ENCODE measurements at regions not wholly inside any gene's neighbourhood (a gene's known extent, or its start where the extent isn't known, plus 50 kb on each side); places are given as distances from the start of the nearest gene placed in this dataset.

GRCh38 chr1:30538226-30538992 lies 185.0 kb downstream of the MATN1 start:
- TF ChIP-seq POLR2A (IDR thresholded peaks at IDR 0.05), result no peak
- Histone ChIP-seq H3K9me3 (no peaks in the 10 kb centered on the region), H3K4me3 (no peak overlapping the region), H3K27ac (no peak overlapping the region), H3K27me3 (no peaks in the 10 kb centered on the region), H3K4me1 (no peaks in the 10 kb centered on the region), H3K36me3 (no peaks in the 10 kb centered on the region)
- in situ Hi-C loops (cut with MboI; ENCODE audit: low sequenced_read_pairs in 4 of 4) (no loop called here), intact Hi-C loops (cut with DNase I; ENCODE audit: low total_unique reads) (no loop called here)
- DNase-seq (no peak), ATAC-seq (no peak)

DNA sequence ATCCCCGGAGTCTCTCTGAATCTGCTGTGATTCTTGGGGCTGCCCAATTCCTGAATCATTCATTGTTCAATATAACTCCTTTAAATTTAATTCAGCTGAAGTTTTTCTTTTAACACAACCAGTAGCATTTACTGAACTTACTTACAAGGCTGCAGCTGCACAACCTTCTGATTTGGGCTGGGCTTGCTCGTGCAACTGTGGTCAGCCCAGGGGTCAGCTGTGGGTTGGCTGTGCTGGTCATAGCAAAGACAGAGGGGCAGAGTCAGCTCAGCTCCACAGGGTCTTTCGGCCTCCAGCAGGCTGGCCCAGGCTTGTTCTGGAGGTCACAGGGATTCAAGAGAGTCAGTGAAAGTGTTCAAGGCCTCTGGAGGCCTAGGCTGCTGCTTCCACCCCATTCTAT lies 186.1 kb downstream of the MATN1 start:
- no peaks in the 10 kb centered on the region for H3K4me1 ChIP-seq
- no peaks in the 10 kb centered on the region for H3K9me3 ChIP-seq
- ATAC-seq (no peak), DNase-seq (no peak)
- no peak overlapping the region for H3K4me3 ChIP-seq
- intact Hi-C loops (cut with DNase I; ENCODE audit: low total_unique reads), result no loop called here
- H3K36me3 ChIP-seq, result no peaks in the 10 kb centered on the region
- TF ChIP-seq CTCF (IDR thresholded peaks at IDR 0.05 in 4 of 5, conservative IDR thresholded peaks at IDR 0.05 in 1 of 5), result no peak
- no peak for TF ChIP-seq POLR2A (IDR thresholded peaks at IDR 0.05)
- no peaks in the 10 kb centered on the region for H3K27me3 ChIP-seq
- in situ Hi-C loops (cut with MboI; ENCODE audit: low sequenced_read_pairs in 4 of 4), result no loop called here
- no peak overlapping the region for H3K27ac ChIP-seq

GRCh38 chr1:30536530-30536929 lies 186.9 kb downstream of the MATN1 start:
- no peak for TF ChIP-seq CTCF (IDR thresholded peaks at IDR 0.05 in 4 of 5, conservative IDR thresholded peaks at IDR 0.05 in 1 of 5)
- H3K9me3 ChIP-seq, result no peaks in the 10 kb centered on the region
- ATAC-seq, result no peak
- intact Hi-C loops (cut with DNase I; ENCODE audit: low total_unique reads), result no loop called here
- H3K4me1 ChIP-seq, result no peaks in the 10 kb centered on the region
- H3K36me3 ChIP-seq, result no peaks in the 10 kb centered on the region
- DNase-seq, result no peak
- no peaks in the 10 kb centered on the region for H3K27me3 ChIP-seq
- no peak overlapping the region for H3K4me3 ChIP-seq
- H3K27ac ChIP-seq, result no peak overlapping the region
- in situ Hi-C loops (cut with MboI; ENCODE audit: low sequenced_read_pairs in 4 of 4), result no loop called here

DNA sequence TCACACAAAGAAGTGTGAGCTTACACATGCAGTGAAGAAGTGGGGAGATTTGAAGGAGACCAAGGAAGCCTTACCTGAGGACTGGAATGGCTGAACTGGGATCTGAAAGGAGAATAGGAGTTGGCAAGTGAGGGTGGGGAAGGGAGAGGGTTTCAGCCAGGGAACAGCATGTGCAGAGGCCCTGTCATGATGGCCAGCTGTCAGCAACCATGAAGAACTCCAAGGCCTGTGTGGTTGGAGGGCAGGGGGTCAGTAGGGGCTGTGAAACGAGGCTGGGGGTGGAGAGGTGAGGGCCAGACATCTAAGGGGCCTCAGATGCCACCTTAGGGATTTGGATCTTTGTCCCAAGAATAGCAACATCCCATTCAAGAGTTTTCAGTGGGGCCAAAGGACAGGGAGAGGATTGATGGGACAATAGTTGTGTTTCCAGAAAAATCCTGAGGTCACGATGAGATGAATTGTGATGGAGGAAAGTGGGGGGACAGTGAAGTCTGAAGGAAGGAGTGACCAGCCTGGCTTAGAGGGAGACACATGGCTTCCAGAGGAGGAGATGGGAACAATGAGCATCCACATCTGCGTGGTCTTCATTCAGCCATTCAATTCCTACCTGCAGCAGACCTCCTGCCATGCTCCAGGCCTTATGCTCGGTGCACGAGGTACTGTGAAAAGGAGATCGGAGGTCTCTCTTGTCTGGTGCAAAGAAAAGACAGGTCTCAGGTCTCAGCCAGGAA lies 187.6 kb downstream of the MATN1 start:
- Histone ChIP-seq H3K4me1 (no peaks in the 10 kb centered on the region), H3K36me3 (no peaks in the 10 kb centered on the region), H3K9me3 (no peaks in the 10 kb centered on the region), H3K27ac (no peak overlapping the region), H3K4me3 (no peak overlapping the region), H3K27me3 (no peaks in the 10 kb centered on the region)
- no peak for DNase-seq
- in situ Hi-C loops (cut with MboI; ENCODE audit: low sequenced_read_pairs in 4 of 4), result no loop called here
- intact Hi-C loops (cut with DNase I; ENCODE audit: low total_unique reads), result no loop called here
- TF ChIP-seq POLR2A (IDR thresholded peaks at IDR 0.05), result no peak
- no peak for TF ChIP-seq CTCF (IDR thresholded peaks at IDR 0.05 in 4 of 5, conservative IDR thresholded peaks at IDR 0.05 in 1 of 5)
- ATAC-seq, result no peak

DNA sequence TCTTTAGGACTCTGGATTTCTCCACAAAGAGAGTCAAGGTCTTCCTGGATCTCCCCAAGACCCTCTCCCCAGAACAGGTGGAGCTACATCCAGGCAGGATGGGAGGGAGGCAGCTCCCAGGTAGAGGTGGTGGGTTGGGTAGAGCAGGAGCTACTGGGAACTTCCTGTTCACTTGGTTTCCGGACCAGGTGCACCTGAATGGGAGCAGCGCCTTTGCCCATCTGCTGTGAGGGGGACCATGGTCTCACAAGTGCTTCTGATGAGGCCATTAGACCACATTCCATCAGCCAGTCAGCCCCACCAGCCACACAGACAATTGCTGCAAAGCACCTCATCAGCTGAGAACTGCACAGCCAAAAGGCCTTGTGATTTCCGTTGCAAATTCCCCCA lies 188.8 kb downstream of the MATN1 start:
- no peaks in the 10 kb centered on the region for H3K9me3 ChIP-seq
- H3K36me3 ChIP-seq, result no peaks in the 10 kb centered on the region
- H3K4me1 ChIP-seq, result no peaks in the 10 kb centered on the region
- no peak overlapping the region for H3K4me3 ChIP-seq
- in situ Hi-C loops (cut with MboI; ENCODE audit: low sequenced_read_pairs in 4 of 4) (no loop called here), intact Hi-C loops (cut with DNase I; ENCODE audit: low total_unique reads) (no loop called here)
- no peak for ATAC-seq
- no peak overlapping the region for H3K27ac ChIP-seq
- DNase-seq, result no peak
- TF ChIP-seq POLR2A (IDR thresholded peaks at IDR 0.05), result no peak
- no peak for TF ChIP-seq CTCF (IDR thresholded peaks at IDR 0.05 in 4 of 5, conservative IDR thresholded peaks at IDR 0.05 in 1 of 5)
- no peaks in the 10 kb centered on the region for H3K27me3 ChIP-seq

Data from gastrocnemius medialis (tissue), 4 donors.